Neural progenitor cell (in vitro differentiated cells): ENCODE measurements at regions not wholly inside any gene's neighbourhood (a gene's known extent, or its start where the extent isn't known, plus 50 kb on each side); places are given as distances from the start of the nearest gene placed in this dataset.

Experiments
- DNase-seq: peaks from one replicate; pipeline ENCODE4 v3.0.0-alpha.2; 2016; ENCODE audit warnings: low spot score
- H2AFZ ChIP-seq: fragments of 200-600 bp; sonication (generic); replicated peaks from 2 replicates; pipeline ENCODE4 v1.6.1; 2016; ENCODE audit warnings: antibody characterized with exemption
- H3F3A ChIP-seq: fragments of 200-600 bp; sonication (generic); 2 replicates; pipeline ENCODE4 v1.6.1; 2016; ENCODE audit warnings: antibody characterized with exemption, low read depth
- H3K27ac ChIP-seq: fragments of 200-600 bp; sonication (generic); 2 replicates; pipeline ENCODE4 v1.5.1; 2016; ENCODE audit warnings: mild to moderate bottlenecking
- H3K27me3 ChIP-seq: fragments of 200-600 bp; sonication (generic); 2 replicates; pipeline ENCODE4 v1.6.1; 2016; ENCODE audit warnings: mild to moderate bottlenecking, moderate library complexity
- H3K36me3 ChIP-seq: fragments of 200-600 bp; sonication (generic); 2 replicates; pipeline ENCODE4 v1.5.1; 2016
- H3K4me1 ChIP-seq: fragments of 200-600 bp; sonication (generic); 2 replicates; pipeline ENCODE4 v1.6.1; 2016; ENCODE audit warnings: mixed run types
- H3K4me2 ChIP-seq: fragments of 200-600 bp; sonication (generic); 2 replicates; pipeline ENCODE4 v1.6.1; 2016
- H3K4me3 ChIP-seq: fragments of 200-600 bp; sonication (generic); 2 replicates; pipeline ENCODE4 v1.5.1; 2016
- H3K79me2 ChIP-seq: fragments of 200-600 bp; sonication (generic); 2 replicates; pipeline ENCODE4 v1.6.1; 2016; ENCODE audit warnings: low read depth
- H3K9ac ChIP-seq: fragments of 200-600 bp; sonication (generic); 2 replicates; pipeline ENCODE4 v1.6.1; 2016
- H3K9me3 ChIP-seq: fragments of 200-600 bp; sonication (generic); 2 replicates; pipeline ENCODE4 v1.5.1; 2016; ENCODE audit warnings: low read depth
- H4K20me1 ChIP-seq: fragments of 200-600 bp; sonication (generic); 2 replicates; pipeline ENCODE4 v1.6.1; 2016; ENCODE audit warnings: low read depth
- H3K27ac Mint-ChIP-seq: 3 replicates; pipeline ENCODE4 v1.8.0; 2021; ENCODE audit warnings: mixed read lengths
- H3K27me3 Mint-ChIP-seq: 2 replicates; pipeline ENCODE4 v1.8.0; 2022; ENCODE audit warnings: low read depth, mild to moderate bottlenecking, inconsistent platforms, moderate library complexity, mixed read lengths; ENCODE audit not compliant: insufficient read depth
- H3K36me3 Mint-ChIP-seq: 3 replicates; pipeline ENCODE4 v1.8.0; 2021; ENCODE audit warnings: mixed read lengths
- H3K4me1 Mint-ChIP-seq: 3 replicates; pipeline ENCODE4 v1.8.0; 2021; ENCODE audit warnings: mixed read lengths
- H3K4me3 Mint-ChIP-seq: 3 replicates; pipeline ENCODE4 v1.8.0; 2021; ENCODE audit warnings: mild to moderate bottlenecking, moderate library complexity, mixed read lengths
- H3K9me3 Mint-ChIP-seq: 3 replicates; pipeline ENCODE4 v1.8.0; 2020; ENCODE audit warnings: mixed read lengths
- CTCF ChIP-seq: fragments of 200-600 bp; sonication (generic); IDR thresholded peaks from 2 replicates; pipeline ENCODE4 v1.5.1; 2017; ENCODE audit warnings: antibody characterized with exemption, mild to moderate bottlenecking
- EZH2 ChIP-seq: fragments of 200-600 bp; sonication (generic); IDR thresholded peaks from 2 replicates; pipeline ENCODE4 v1.6.1; 2017; ENCODE audit warnings: antibody characterized with exemption, mild to moderate bottlenecking, moderate library complexity
- EZH2phosphoT487 ChIP-seq: fragments of 200-600 bp; sonication (generic); IDR thresholded peaks from 2 replicates; pipeline ENCODE4 v1.6.1; 2017; ENCODE audit warnings: antibody characterized with exemption

- no peaks in the 10 kb centered on the region for H3F3A ChIP-seq
- H3K79me2 ChIP-seq: no peaks in the 10 kb centered on the region
- H3K4me1 ChIP-seq: peaks cover 6% of the 10 kb centered on the region
- no peak for TF ChIP-seq EZH2phosphoT487
- TF ChIP-seq CTCF: no peak
- TF ChIP-seq EZH2: no peak
- H3K9me3 ChIP-seq: peaks cover 7% of the 10 kb centered on the region
- H3K27me3 ChIP-seq: no peaks in the 10 kb centered on the region
- Mint-ChIP-seq H3K4me3 (no peak overlapping the region), H3K27ac (no peak overlapping the region), H3K9me3 (peaks cover 19% of the 10 kb centered on the region), H3K36me3 (no peaks in the 10 kb centered on the region), H3K27me3 (peaks cover 2% of the 10 kb centered on the region), H3K4me1 (peaks cover 2% of the 10 kb centered on the region)
- no peak overlapping the region for H3K9ac ChIP-seq
- no peak overlapping the region for H3K27ac ChIP-seq
- H3K36me3 ChIP-seq: no peaks in the 10 kb centered on the region
- H3K4me2 ChIP-seq: no peak overlapping the region
- H3K4me3 ChIP-seq: no peak overlapping the region
- DNase-seq: no peak
- no peak overlapping the region for H2AFZ ChIP-seq
- no peaks in the 10 kb centered on the region for H4K20me1 ChIP-seq
Measured at GRCh38 chr5:158264264-158264663, 405.3 kb upstream of the CLINT1 start.

GRCh38 chr5:158261674-158262367 lies 402.9 kb upstream of the CLINT1 start:
- H3K36me3 Mint-ChIP-seq: no peaks in the 10 kb centered on the region
- Histone ChIP-seq H3K36me3 (no peaks in the 10 kb centered on the region), H3K9me3 (no peaks in the 10 kb centered on the region), H3K4me3 (no peak overlapping the region), H3K9ac (no peak overlapping the region), H3K27ac (no peak overlapping the region), H3K27me3 (no peaks in the 10 kb centered on the region), H3K79me2 (no peaks in the 10 kb centered on the region), H3K4me1 (peaks cover 6% of the 10 kb centered on the region), H3F3A (no peaks in the 10 kb centered on the region), H4K20me1 (no peaks in the 10 kb centered on the region), H3K4me2 (no peak overlapping the region), H2AFZ (no peak overlapping the region)
- no peak overlapping the region for H3K27ac Mint-ChIP-seq
- TF ChIP-seq EZH2: no peak
- TF ChIP-seq EZH2phosphoT487: no peak
- TF ChIP-seq CTCF: no peak
- no peaks in the 10 kb centered on the region for H3K4me1 Mint-ChIP-seq
- H3K27me3 Mint-ChIP-seq: peaks cover 2% of the 10 kb centered on the region
- peaks cover 10% of the 10 kb centered on the region for H3K9me3 Mint-ChIP-seq
- no peak for DNase-seq
- no peak overlapping the region for H3K4me3 Mint-ChIP-seq

GRCh38 chr5:158256096-158256495 lies 397.2 kb upstream of the CLINT1 start:
- Histone ChIP-seq H2AFZ (no peak overlapping the region), H3K4me2 (no peak overlapping the region), H3K9ac (no peak overlapping the region), H3K4me1 (no peaks in the 10 kb centered on the region), H3K36me3 (no peaks in the 10 kb centered on the region), H3K27ac (no peak overlapping the region), H4K20me1 (no peaks in the 10 kb centered on the region), H3K9me3 (no peaks in the 10 kb centered on the region), H3K27me3 (no peaks in the 10 kb centered on the region), H3K4me3 (no peak overlapping the region), H3K79me2 (no peaks in the 10 kb centered on the region), H3F3A (no peaks in the 10 kb centered on the region)
- no peak for TF ChIP-seq EZH2
- no peak for TF ChIP-seq EZH2phosphoT487
- peaks cover 2% of the 10 kb centered on the region for H3K27me3 Mint-ChIP-seq
- no peaks in the 10 kb centered on the region for H3K36me3 Mint-ChIP-seq
- peaks cover 14% of the 10 kb centered on the region for H3K4me1 Mint-ChIP-seq
- no peak for DNase-seq
- no peak overlapping the region for H3K4me3 Mint-ChIP-seq
- H3K27ac Mint-ChIP-seq: peak overlapping the region; percentile 42
- peaks cover 8% of the 10 kb centered on the region for H3K9me3 Mint-ChIP-seq

GRCh38 chr5:158255609-158256008 lies 396.7 kb upstream of the CLINT1 start:
- H3K27ac Mint-ChIP-seq: no peak overlapping the region

More at GRCh38 chr5:158255609-158256008, 396.7 kb upstream of the CLINT1 start:
- Histone ChIP-seq H3K9ac (no peak overlapping the region), H3K27ac (no peak overlapping the region), H4K20me1 (no peaks in the 10 kb centered on the region), H3K36me3 (no peaks in the 10 kb centered on the region), H3K27me3 (no peaks in the 10 kb centered on the region), H3K79me2 (no peaks in the 10 kb centered on the region), H3F3A (no peaks in the 10 kb centered on the region), H2AFZ (no peak overlapping the region), H3K4me3 (no peak overlapping the region), H3K4me2 (no peak overlapping the region), H3K9me3 (no peaks in the 10 kb centered on the region), H3K4me1 (no peaks in the 10 kb centered on the region)
- TF ChIP-seq EZH2 (no peak), EZH2phosphoT487 (no peak), CTCF (no peak)
- no peak for DNase-seq
- H3K9me3 Mint-ChIP-seq: peaks cover 8% of the 10 kb centered on the region
- peaks cover 14% of the 10 kb centered on the region for H3K4me1 Mint-ChIP-seq
- no peaks in the 10 kb centered on the region for H3K36me3 Mint-ChIP-seq
- peaks cover 2% of the 10 kb centered on the region for H3K27me3 Mint-ChIP-seq
- H3K4me3 Mint-ChIP-seq: no peak overlapping the region
